ENCODE measurements at regions not wholly inside any gene's neighbourhood (a gene's known extent, or its start where the extent isn't known, plus 50 kb on each side); places are given as distances from the start of the nearest gene placed in this dataset.
A peak's percentile ranks its signal among the peaks of the same experiment; 100 is the strongest.
"Not testable (repeated sequence)": the region's sequence is repeated elsewhere in the genome, so short reads cannot be mapped to it uniquely, and the experiment has no call there.

DNA sequence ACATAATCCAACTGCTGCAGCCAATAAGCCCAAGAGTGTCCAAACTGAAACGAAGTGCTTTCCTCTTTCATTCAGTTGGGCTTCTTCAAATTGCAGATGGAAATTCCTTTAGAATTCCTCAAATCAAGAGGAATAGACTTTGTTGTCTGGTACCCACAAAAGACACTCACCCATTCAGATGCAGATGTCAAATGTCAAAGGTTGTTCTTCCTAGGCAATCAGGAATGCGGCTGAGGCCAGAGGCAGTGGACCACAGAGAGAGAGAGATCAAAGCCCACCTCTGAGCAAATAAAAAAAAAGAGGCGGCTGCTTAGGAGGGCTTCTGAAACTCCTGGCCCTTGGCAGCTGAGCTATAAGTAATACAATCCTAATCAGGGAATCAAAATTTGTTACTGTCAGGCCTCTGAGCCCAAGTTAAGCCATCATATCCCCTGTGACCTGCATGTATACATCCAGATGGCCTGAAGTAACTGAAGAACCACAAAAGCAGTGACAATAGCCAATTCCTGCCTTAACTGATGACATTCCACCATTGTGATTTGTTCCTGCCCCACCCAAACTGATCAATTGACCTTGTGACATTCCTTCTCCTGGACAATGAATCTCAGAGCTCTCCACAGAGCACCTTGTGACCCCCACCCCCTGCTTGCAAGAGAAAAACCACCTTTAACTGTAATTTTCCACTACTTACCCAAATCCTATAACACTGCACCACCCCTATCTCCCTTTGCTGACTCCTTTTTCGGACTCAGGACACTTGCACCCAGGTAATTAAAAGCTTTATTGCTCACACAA, 303.0 kb upstream of the GJE1 start:
- in situ Hi-C loops (cut with MboI; ENCODE audit: low pct_unique_long_range_greater_than_20kb, low sequenced_read_pairs), result no loop called here
- DNase-seq, result no peak

DNA sequence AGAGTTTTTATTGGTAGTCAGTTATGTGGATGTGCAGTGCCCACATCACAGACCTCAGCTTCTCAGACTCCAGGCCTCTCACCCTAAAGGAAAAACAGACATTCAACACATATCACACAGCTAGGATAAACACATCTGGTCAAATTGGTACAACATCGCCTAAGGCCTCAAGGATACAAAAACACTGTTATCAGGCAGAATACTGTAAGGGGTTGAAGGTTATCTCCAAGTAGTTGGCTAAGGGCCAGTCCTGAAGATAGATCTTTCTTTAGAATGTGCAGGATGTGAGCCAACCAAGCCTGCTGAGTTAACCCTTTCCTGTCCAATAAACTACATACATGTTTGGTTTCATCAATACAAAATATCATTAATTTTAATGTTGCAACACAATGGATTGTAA, 308.4 kb upstream of the GJE1 start:
- in situ Hi-C loops (cut with MboI; ENCODE audit: low pct_unique_long_range_greater_than_20kb, low sequenced_read_pairs), result no loop called here
- no peak for DNase-seq

DNA sequence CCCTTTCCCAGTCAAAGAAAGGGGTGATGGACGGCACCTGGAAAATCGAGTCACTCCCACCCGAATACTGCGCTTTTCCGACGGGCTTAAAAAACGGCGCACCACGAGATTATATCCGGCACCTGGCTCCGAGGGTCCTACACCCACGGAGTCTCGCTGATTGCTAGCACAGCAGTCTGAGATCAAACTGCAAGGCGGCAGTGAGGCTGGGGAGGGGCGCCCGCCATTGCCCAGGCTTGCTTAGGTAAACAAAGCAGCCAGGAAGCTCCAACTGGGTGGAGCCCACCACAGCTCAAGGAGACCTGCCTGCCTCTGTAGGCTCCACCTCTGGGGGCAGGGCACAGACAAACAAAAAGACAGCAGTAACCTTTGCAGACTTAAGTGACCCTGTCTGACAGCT, 317.7 kb upstream of the GJE1 start:
- in situ Hi-C loops (cut with MboI; ENCODE audit: low pct_unique_long_range_greater_than_20kb, low sequenced_read_pairs); DNase-seq: not testable (repeated sequence)

DNA sequence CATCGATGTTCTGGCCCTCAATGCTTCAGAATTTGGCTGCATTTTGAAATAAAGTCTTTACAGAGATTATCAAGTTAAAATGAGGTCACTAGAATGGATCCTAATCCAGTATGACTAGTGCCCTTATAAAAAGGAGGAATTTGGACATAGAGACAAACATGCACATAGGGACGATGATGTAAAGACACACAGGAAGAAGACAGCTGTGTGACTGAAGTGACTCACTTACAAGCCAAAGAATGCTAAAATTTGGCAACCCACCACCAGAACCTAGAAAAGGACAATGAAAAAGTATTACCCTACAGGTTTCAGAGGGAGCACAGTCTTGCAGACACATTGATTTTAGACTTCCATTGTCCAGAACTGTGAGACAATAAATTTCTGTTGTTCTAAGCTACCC, 322.8 kb upstream of the GJE1 start:
- in situ Hi-C loops (cut with MboI; ENCODE audit: low pct_unique_long_range_greater_than_20kb, low sequenced_read_pairs), result no loop called here
- DNase-seq, result no peak

DNA sequence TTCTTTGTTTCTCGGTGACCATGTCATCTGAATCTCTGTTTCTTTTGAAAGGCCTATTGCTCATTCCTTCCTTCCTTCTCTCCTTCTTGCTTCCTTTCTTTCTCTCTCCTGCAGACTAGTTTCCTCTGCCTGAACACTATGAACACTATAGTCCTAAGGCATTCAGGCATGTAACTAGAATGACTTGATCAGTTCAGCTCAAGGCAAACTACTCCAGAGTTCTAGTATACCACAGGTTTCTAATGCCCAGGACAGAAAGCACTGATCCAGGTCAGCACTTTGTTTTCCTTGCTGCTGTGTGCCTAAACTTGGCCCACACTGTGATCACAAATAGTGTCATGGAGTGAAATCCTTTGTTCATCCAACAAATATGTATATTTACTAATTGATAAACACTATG, 324.1 kb upstream of the GJE1 start:
- no peak for DNase-seq
- in situ Hi-C loops (cut with MboI; ENCODE audit: low pct_unique_long_range_greater_than_20kb, low sequenced_read_pairs), result no loop called here

DNA sequence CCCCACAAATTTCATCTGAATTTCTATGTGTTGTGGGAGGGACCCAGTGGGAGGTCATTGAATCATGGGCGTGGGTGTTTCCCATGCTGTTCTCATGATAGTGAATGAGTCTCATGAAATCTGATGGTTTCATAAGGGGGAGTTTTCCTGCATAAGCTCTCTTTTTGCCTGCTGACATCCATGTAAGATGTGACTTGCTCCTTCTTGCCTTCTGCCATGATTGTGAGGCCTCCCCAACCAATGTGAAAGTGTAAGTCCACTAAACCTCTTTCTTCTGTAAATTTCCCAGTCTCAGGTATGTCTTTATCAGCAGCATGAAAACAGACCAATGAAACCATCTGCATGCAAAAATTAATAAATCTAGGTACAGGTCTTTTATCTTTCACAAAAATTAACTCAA, 331.8 kb upstream of the GJE1 start:
- DNase-seq; in situ Hi-C loops (cut with MboI; ENCODE audit: low pct_unique_long_range_greater_than_20kb, low sequenced_read_pairs): not testable (repeated sequence)

DNA sequence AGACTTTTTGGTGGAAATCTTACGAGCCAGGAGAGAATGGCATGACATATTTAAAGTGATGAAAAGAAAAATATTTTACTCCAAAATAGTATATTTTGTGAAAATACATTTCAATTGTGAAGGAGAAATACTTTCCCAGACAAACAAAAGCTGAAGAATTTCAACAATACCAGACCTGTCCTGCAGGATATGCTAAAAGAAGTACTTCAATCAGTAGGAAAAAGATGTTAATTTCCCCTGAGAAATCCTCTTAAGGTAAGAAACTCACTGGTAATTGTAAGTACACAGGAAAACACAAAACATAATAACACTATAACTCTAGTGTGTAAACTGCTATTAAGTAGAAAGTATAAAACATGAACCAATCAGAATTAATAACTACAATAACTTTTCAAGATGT, 341.8 kb upstream of the GJE1 start:
- DNase-seq, result no peak
- in situ Hi-C loops (cut with MboI; ENCODE audit: low pct_unique_long_range_greater_than_20kb, low sequenced_read_pairs), result no loop called here

DNA sequence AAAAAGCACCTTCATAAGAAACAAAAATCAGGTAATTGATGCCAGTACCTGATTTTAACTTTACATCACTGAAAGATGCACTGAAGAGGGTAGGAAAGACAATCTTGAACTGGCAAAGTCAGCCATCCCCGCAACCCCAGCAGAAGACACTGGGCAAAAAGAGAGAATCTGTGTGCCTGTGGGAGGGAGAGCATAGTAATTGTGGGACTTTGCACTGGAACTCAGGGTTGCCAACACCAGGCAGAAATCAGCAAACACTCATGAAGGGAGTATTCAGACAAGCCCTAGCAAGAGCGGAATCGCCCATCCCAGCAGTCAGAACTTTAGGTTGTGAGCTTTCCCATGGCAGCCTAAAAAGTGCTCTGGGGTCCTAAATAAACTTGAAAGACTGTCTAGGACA, 344.6 kb upstream of the GJE1 start:
- in situ Hi-C loops (cut with MboI; ENCODE audit: low pct_unique_long_range_greater_than_20kb, low sequenced_read_pairs), result no loop called here
- DNase-seq, result no peak

DNA sequence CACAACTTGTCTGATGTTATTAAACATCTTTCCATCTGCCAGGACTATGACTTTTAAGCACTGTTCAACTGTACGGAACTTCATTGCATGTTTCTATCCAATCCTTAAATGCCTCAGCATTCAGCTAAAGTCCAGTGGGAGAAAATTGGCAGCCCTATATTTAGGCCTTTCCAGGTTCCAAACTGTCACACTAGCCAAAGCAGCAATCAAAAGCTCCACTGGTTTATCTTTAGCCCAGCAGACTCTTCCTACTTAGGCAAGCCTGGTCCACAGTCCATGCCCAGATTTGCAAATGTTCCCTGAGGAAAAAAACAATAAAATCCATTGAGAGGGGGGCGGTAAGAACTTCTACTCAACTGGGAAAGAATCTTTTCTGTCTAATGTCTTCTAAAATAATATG, 349.1 kb upstream of the GJE1 start:
- DNase-seq, result no peak
- in situ Hi-C loops (cut with MboI; ENCODE audit: low pct_unique_long_range_greater_than_20kb, low sequenced_read_pairs), result no loop called here

DNA sequence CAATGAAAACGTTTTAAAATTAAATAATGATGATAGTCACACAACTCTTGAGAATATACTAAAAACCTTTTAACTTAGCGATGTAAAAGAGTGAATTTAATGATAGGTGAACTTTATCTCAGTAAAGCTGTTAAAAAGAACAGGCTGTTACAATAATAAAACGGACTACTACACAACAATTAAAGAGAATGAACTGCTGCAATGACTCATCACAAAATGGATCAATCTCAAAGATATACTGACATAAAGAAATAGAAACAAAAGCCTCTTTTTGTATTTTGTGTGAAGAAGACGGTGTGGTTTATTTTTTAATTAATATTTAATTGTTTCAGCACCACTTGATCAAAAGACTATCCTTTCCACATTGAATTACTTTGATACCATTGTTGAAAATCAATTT, 352.4 kb upstream of the GJE1 start:
- no peak for DNase-seq
- in situ Hi-C loops (cut with MboI; ENCODE audit: low pct_unique_long_range_greater_than_20kb, low sequenced_read_pairs), result no loop called here

DNA sequence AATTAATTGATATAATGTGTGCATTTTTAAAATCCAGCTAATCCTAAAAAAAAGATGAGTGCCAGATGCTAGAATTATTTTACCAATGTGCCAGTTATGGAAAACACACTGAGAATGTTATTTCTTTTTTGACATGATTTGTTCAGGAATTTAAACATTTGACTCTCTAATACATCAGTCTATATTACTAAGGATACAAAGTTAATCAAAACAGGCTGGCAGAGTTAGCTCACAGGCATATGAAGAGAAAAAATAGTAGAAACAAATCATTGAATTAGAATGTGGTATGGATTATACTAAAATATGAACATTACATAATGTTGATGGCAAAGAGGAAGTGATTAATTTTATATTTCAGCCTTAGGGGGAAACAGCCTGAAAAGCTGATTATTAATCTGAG, 368.3 kb upstream of the GJE1 start:
- in situ Hi-C loops (cut with MboI; ENCODE audit: low pct_unique_long_range_greater_than_20kb, low sequenced_read_pairs), result no loop called here
- no peak for DNase-seq

DNA sequence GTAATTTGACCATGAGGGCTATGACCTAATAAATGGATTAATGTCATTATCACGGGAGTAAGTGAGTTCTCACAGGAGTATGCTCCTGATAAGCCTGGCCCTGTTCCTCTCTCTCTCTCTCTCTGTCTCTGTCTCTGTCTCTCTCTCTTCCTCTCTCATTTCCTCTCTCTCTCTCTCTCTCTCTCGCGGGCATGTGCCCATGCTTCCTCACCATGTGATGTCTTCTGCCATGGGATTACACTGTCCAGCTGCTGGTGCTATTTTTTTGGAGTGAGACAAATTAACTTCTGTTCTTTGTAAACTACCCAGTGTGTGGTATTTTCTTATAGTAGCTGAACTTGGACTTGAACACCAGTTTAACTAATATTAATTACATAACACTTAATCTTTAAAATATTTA, 374.3 kb upstream of the GJE1 start:
- no peak for DNase-seq
- in situ Hi-C loops (cut with MboI; ENCODE audit: low pct_unique_long_range_greater_than_20kb, low sequenced_read_pairs), result no loop called here

DNA sequence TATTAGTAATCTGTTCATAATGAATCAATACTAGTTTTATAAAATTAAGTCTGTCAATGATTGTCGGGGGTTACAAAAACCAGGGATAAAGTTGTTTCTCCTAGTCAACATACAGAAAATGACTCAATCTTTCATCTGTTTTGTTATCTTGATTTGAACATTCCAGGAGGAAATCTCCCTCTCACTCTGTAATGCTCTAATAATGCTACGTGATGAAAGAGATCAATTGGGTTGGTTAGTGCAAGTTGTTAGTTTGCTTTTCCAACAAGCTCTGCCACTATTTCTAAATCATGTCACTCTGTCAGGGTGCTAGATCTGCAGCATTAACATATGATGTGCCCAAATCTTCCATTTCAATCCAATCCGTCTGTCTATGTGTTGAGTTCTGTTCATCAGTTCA, 379.5 kb upstream of the GJE1 start:
- no peak for DNase-seq

DNA sequence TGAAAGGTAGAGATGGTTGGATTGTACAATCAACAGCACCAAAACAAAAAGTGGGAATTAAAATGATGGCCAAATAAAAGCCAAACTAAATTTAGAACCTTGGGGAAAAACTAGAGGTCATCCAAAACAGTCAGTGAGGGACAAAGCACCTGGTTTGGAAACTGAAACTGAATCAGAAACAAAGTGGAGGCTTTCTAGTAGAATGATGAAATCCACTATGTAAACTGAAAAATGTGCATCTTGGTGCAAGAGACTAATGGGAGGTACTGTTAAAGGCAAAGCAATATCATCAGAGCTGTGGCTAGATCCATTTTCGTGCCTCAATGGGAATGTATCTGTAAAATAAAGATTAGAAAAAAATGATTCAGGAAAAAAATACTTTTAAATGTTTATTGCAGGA, 380.0 kb upstream of the GJE1 start:
- in situ Hi-C loops (cut with MboI; ENCODE audit: low pct_unique_long_range_greater_than_20kb, low sequenced_read_pairs), result no loop called here
- no peak for DNase-seq

More for the DNA sequence above, 379.5 kb upstream of the GJE1 start:
- in situ Hi-C loops (cut with MboI; ENCODE audit: low pct_unique_long_range_greater_than_20kb, low sequenced_read_pairs), result no loop called here

DNA sequence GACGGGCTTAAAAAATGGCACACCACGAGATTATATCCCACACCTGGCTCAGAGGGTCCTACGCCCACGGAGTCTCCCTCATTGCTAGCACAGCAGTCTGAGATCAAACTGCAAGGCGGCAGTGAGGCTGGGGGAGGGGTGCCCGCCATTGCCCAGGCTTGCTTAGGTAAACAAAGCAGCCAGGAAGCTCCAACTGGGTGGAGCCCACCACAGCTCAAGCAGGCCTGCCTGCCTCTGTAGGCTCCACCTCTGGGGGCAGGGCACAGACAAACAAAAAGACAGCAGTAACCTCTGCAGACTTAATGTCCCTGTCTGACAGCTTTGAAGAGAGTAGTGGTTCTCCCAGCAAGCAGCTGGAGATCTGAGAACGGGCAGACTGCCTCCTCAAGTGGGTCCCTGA, 386.4 kb upstream of the GJE1 start:
- in situ Hi-C loops (cut with MboI; ENCODE audit: low pct_unique_long_range_greater_than_20kb, low sequenced_read_pairs); DNase-seq: not testable (repeated sequence)

DNA sequence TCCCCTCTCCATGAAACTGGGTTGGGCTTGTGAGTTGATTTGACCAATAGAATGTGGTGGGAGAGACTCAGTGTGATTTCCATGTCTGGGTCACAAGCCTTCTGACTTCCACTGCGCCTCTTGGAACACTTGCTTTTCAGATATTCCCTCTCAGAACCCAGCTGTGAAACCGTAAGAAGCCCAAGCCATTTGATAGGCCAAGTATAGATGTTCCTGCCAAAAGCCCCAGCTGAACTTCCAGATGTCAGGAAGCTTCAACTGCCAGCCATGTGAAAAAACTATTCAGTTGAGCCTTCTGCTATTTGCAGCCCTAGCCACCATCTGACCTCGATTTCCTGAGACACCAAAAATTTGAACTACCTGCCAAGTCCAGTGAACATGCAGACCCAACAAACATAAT, 387.8 kb upstream of the GJE1 start:
- DNase-seq, result no peak
- in situ Hi-C loops (cut with MboI; ENCODE audit: low pct_unique_long_range_greater_than_20kb, low sequenced_read_pairs), result no loop called here

DNA sequence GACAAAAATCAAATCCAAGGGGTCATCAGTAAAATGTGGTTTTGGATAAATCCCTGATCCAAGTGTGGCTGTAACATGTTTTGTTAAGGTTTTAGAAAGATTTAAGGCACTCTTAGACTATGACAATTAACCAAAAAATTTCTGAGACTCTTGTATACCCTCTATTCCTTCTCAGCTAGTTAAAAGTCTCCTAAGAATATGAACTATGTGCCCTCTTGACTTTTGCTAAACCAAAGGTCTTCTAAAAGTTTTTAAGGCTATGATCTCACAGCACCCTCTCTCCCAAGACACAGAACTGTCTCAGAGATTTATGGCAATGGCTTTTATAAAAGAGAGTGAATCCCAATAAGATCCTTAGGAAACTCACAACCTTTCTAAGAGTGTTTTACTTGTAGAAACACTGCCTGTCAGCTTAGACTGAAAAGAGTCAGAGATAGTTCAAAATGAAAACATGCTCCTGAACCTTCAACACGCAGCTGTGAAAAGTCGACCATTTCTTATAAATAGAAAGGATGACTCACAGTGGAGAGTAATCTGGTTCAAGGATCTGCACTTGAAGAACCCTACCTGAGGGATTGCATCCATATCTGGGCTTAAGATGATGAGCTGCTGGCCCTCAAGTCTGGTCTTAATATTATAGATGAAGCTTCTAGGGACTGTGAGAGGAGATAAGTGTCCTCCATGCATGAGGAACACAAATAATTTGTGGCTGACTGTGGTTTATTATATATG, 388.4 kb upstream of the GJE1 start:
- in situ Hi-C loops (cut with MboI; ENCODE audit: low pct_unique_long_range_greater_than_20kb, low sequenced_read_pairs), result no loop called here
- DNase-seq, result peak; percentile 9

DNA sequence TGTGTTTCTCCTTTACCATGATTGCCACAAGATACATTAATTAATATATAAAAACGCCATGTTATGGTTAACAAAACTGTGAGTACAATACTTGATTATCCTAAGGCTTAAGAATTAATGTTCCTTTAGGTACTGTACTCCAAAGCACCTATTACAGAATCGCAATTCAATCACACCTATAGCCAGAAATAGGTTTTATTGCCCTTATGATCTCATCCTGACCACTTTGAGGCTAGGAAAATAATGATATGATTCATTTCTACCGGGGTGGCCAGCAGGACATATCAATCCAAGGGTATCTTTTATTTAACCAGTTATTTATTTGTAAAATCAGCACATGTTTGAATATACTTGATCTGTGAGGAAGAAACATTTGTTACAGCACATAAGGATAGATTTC, 396.6 kb upstream of the GJE1 start:
- in situ Hi-C loops (cut with MboI; ENCODE audit: low pct_unique_long_range_greater_than_20kb, low sequenced_read_pairs), result no loop called here
- no peak for DNase-seq

DNA sequence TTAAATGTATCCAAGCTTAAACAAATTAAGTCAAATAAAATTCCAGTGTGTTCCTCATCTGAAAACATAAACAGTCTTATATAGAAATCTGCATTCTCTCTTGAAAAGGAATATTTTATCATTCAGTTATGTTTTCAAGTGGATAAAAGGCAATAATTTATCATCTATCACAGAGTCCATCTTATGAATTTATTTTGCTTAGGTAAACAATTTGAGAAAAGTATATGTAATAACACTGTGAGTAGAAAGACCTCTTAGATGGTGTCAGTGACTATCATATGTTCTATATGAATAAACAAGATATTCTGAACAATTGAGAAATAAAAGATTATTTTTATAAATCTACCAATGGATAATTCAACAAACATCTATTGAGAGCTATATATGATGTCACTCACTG, 397.6 kb upstream of the GJE1 start:
- no peak for DNase-seq
- in situ Hi-C loops (cut with MboI; ENCODE audit: low pct_unique_long_range_greater_than_20kb, low sequenced_read_pairs), result no loop called here

DNA sequence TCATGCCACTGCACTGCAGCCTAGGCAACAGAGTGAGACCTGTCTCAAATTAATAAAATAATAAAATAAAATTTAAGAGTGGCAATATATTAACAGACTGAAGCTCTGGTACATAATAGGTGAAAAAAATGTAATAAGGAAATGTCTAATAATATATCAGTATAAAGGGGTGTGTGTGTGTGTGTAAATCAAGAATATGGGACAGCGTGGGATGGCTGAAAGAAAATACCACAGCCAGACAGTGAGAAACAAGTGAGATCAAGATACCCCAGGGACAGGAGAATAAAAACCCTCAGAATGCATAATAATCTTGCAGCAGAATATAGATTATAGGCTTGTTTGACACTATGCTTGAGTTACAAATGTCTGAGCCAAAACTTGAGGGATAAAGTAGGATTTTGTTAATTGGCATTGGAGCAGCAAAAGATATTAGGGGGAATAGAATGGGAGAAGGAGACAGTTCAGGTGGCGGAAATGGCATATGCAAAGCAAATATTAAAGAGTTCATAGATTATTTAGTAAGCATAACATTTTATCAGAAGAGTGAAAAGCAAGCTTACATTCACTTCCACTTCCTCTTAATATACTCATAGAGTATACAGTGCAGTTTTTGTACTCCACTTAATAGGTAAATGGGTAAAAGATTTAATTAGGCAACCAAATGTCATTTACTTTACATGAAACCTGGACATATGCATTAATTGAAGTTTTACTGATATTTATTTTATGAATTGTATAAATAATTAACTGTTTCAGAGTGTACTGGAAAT, 398.5 kb upstream of the GJE1 start:
- in situ Hi-C loops (cut with MboI; ENCODE audit: low pct_unique_long_range_greater_than_20kb, low sequenced_read_pairs), result no loop called here
- no peak for DNase-seq
